WTC11 (cell line): ENCODE measurements at regions not wholly inside any gene's neighbourhood (a gene's known extent, or its start where the extent isn't known, plus 50 kb on each side); places are given as distances from the start of the nearest gene placed in this dataset.

Source experiments
- ATAC-seq: fragments of 200-7000 bp; cut with Tn5 transposase; 2 replicates; pipeline ENCODE4 v1.10.0; 2021; ENCODE audit warnings: mild to moderate bottlenecking, moderate library complexity
- CTCF ChIA-PET: fragments of 300-600 bp; sonication (Branson Sonifier 250); formaldehyde crosslinking; loops from one replicate; lab custom pipeline; 2021; ENCODE audit warnings: antibody characterized with exemption; lab: Charles Lee
- POLR2A ChIA-PET: fragments of 350-600 bp; sonication (Branson Sonifier 250); formaldehyde crosslinking; loops from one replicate; lab custom pipeline; 2021; ENCODE audit warnings: antibody characterized with exemption; lab: Charles Lee
- DNase-seq: peaks from one replicate; pipeline ENCODE4 v3.0.0; 2021; ENCODE audit warnings: low spot score
- H3K27ac Mint-ChIP-seq: 2 replicates; pipeline ENCODE4 v1.8.0; 2021; ENCODE audit warnings: mixed read lengths
- H3K27me3 Mint-ChIP-seq: 2 replicates; pipeline ENCODE4 v1.8.0; 2021; ENCODE audit warnings: low read depth, mild to moderate bottlenecking, moderate library complexity, mixed read lengths
- H3K36me3 Mint-ChIP-seq: 2 replicates; pipeline ENCODE4 v1.8.0; 2021; ENCODE audit warnings: mixed read lengths
- H3K4me1 Mint-ChIP-seq: 2 replicates; pipeline ENCODE4 v1.8.0; 2022; ENCODE audit warnings: mixed read lengths
- H3K4me3 Mint-ChIP-seq: 2 replicates; pipeline ENCODE4 v1.8.0; 2021; ENCODE audit warnings: mild to moderate bottlenecking, moderate library complexity, mixed read lengths
- H3K9me3 Mint-ChIP-seq: 2 replicates; pipeline ENCODE4 v1.8.0; 2021; ENCODE audit warnings: mixed read lengths
- CBFB ChIP-seq: sonication (generic); formaldehyde crosslinking; IDR thresholded peaks from 2 replicates; pipeline ENCODE4 v1.8.1; 2022; ENCODE audit warnings: mild to moderate bottlenecking, low read depth, missing genetic modification reagents
- CREB1 ChIP-seq: sonication (generic); formaldehyde crosslinking; IDR thresholded peaks from 2 replicates; pipeline ENCODE4 v1.8.0; 2023; ENCODE audit warnings: mild to moderate bottlenecking, missing genetic modification reagents
- E2F4 ChIP-seq: sonication (generic); formaldehyde crosslinking; IDR thresholded peaks from 2 replicates; pipeline ENCODE4 v1.8.1; 2022; ENCODE audit warnings: low read depth, mild to moderate bottlenecking, moderate library complexity, missing genetic modification reagents, borderline replicate concordance
- FOXP1 ChIP-seq: sonication (generic); formaldehyde crosslinking; IDR thresholded peaks from 2 replicates; pipeline ENCODE4 v1.8.0; 2022; ENCODE audit warnings: missing genetic modification reagents, mild to moderate bottlenecking, moderate library complexity, borderline replicate concordance
- IRF2 ChIP-seq: sonication (generic); formaldehyde crosslinking; IDR thresholded peaks from 2 replicates; pipeline ENCODE4 v1.8.0; 2022; ENCODE audit warnings: low read depth, missing genetic modification reagents, borderline replicate concordance
- NFATC4 ChIP-seq: fragments of 250-450 bp; sonication (Bioruptor Pico); IDR thresholded peaks from 2 replicates; pipeline ENCODE4 v1.9.0; 2021; ENCODE audit warnings: mild to moderate bottlenecking
- OVOL2 ChIP-seq: fragments of 250-450 bp; sonication (Bioruptor Pico); IDR thresholded peaks from 2 replicates; pipeline ENCODE4 v1.9.0; 2021; ENCODE audit warnings: mild to moderate bottlenecking, borderline replicate concordance
- PREB ChIP-seq: sonication (generic); formaldehyde crosslinking; IDR thresholded peaks from 2 replicates; pipeline ENCODE4 v1.8.1; 2022; ENCODE audit warnings: mild to moderate bottlenecking, missing genetic modification reagents, moderate library complexity, borderline replicate concordance
- ZBTB21 ChIP-seq: sonication (generic); formaldehyde crosslinking; IDR thresholded peaks from 2 replicates; pipeline ENCODE4 v1.8.1; 2023; ENCODE audit warnings: mild to moderate bottlenecking, missing genetic modification reagents, borderline replicate concordance
- ZNF121 ChIP-seq: sonication (generic); formaldehyde crosslinking; IDR thresholded peaks from 2 replicates; pipeline ENCODE4 v1.8.0; 2023; ENCODE audit warnings: missing genetic modification reagents
- ZNF232 ChIP-seq: sonication (generic); formaldehyde crosslinking; IDR thresholded peaks from 2 replicates; pipeline ENCODE4 v1.8.0; 2022; ENCODE audit warnings: mild to moderate bottlenecking, missing genetic modification reagents
- ZNF396 ChIP-seq: fragments of 250-450 bp; sonication (Bioruptor Pico); IDR thresholded peaks from 2 replicates; pipeline ENCODE4 v1.8.0; 2021; ENCODE audit warnings: mild to moderate bottlenecking, moderate library complexity, borderline replicate concordance
- ZNF416 ChIP-seq: fragments of 250-450 bp; sonication (Bioruptor Pico); IDR thresholded peaks from 2 replicates; pipeline ENCODE4 v1.9.0; 2021; ENCODE audit warnings: mild to moderate bottlenecking, inconsistent platforms
- ZSCAN18 ChIP-seq: fragments of 250-450 bp; sonication (Bioruptor Pico); IDR thresholded peaks from 2 replicates; pipeline ENCODE4 v2.1.2; 2022; ENCODE audit warnings: mild to moderate bottlenecking, moderate library complexity
- TF ChIP-seq, protein P1 (sequence below): fragments of 250-450 bp; sonication (Bioruptor Pico); IDR thresholded peaks from 2 replicates; pipeline ENCODE4 v1.9.0; 2021; ENCODE audit warnings: mild to moderate bottlenecking
- TF ChIP-seq, protein P2 (sequence below): fragments of 250-450 bp; sonication (Bioruptor Pico); IDR thresholded peaks from 2 replicates; pipeline ENCODE4 v1.9.0; 2021; ENCODE audit warnings: mild to moderate bottlenecking
- TF ChIP-seq, protein P3 (sequence below): sonication (generic); formaldehyde crosslinking; IDR thresholded peaks from 2 replicates; pipeline ENCODE4 v1.8.1; 2022; ENCODE audit warnings: missing genetic modification reagents, borderline replicate concordance
- TF ChIP-seq, protein P4 (sequence below): sonication (generic); formaldehyde crosslinking; conservative IDR thresholded peaks from 2 replicates; pipeline ENCODE4 v1.8.1; 2022; ENCODE audit warnings: mild to moderate bottlenecking, missing genetic modification reagents
- TF ChIP-seq, protein P5 (sequence below): sonication (generic); formaldehyde crosslinking; IDR thresholded peaks from 2 replicates; pipeline ENCODE4 v1.8.0; 2022; ENCODE audit warnings: missing genetic modification reagents

- TF ChIP-seq, protein P1, sequence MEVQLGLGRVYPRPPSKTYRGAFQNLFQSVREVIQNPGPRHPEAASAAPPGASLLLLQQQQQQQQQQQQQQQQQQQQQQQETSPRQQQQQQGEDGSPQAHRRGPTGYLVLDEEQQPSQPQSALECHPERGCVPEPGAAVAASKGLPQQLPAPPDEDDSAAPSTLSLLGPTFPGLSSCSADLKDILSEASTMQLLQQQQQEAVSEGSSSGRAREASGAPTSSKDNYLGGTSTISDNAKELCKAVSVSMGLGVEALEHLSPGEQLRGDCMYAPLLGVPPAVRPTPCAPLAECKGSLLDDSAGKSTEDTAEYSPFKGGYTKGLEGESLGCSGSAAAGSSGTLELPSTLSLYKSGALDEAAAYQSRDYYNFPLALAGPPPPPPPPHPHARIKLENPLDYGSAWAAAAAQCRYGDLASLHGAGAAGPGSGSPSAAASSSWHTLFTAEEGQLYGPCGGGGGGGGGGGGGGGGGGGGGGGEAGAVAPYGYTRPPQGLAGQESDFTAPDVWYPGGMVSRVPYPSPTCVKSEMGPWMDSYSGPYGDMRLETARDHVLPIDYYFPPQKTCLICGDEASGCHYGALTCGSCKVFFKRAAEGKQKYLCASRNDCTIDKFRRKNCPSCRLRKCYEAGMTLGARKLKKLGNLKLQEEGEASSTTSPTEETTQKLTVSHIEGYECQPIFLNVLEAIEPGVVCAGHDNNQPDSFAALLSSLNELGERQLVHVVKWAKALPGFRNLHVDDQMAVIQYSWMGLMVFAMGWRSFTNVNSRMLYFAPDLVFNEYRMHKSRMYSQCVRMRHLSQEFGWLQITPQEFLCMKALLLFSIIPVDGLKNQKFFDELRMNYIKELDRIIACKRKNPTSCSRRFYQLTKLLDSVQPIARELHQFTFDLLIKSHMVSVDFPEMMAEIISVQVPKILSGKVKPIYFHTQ = no peak
- no peak for TF ChIP-seq NFATC4
- no peak for TF ChIP-seq CBFB (CRISPR knock-in tag)
- no peak for TF ChIP-seq ZNF121 (CRISPR knock-in tag)
These were observed 461.0 kb downstream of the EIPR1 start (continued) for GRCh38 chr2:2916621-2917020.

GRCh38 chr2:2914252-2914651 is 463.4 kb downstream of the EIPR1 start:
- ATAC-seq (no peak), DNase-seq (no peak)
- no peaks in the 10 kb centered on the region for H3K36me3 Mint-ChIP-seq
- no peak overlapping the region for H3K27ac Mint-ChIP-seq
- H3K9me3 Mint-ChIP-seq = peaks cover 11% of the 10 kb centered on the region
- TF ChIP-seq OVOL2 (CRISPR knock-in tag) = no peak
- TF ChIP-seq ZNF416 (CRISPR knock-in tag) = no peak
- no peak for TF ChIP-seq IRF2 (CRISPR knock-in tag)
- POLR2A ChIA-PET = no interaction called here
- H3K4me1 Mint-ChIP-seq = no peaks in the 10 kb centered on the region
- H3K4me3 Mint-ChIP-seq = no peak overlapping the region
- CTCF ChIA-PET = no interaction called here
- H3K27me3 Mint-ChIP-seq = 0 out of 2 replicates have a peak, but pooled peaks cover 2% of the 10 kb centered on the region

- TF ChIP-seq, protein P2, sequence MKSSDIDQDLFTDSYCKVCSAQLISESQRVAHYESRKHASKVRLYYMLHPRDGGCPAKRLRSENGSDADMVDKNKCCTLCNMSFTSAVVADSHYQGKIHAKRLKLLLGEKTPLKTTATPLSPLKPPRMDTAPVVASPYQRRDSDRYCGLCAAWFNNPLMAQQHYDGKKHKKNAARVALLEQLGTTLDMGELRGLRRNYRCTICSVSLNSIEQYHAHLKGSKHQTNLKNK (CRISPR knock-in tag) = no peak
- TF ChIP-seq, protein P3, sequence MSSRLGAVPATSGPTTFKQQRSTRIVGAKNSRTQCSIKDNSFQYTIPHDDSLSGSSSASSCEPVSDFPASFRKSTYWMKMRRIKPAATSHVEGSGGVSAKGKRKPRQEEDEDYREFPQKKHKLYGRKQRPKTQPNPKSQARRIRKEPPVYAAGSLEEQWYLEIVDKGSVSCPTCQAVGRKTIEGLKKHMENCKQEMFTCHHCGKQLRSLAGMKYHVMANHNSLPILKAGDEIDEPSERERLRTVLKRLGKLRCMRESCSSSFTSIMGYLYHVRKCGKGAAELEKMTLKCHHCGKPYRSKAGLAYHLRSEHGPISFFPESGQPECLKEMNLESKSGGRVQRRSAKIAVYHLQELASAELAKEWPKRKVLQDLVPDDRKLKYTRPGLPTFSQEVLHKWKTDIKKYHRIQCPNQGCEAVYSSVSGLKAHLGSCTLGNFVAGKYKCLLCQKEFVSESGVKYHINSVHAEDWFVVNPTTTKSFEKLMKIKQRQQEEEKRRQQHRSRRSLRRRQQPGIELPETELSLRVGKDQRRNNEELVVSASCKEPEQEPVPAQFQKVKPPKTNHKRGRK (CRISPR knock-in tag) = no peak
- TF ChIP-seq, protein P4, sequence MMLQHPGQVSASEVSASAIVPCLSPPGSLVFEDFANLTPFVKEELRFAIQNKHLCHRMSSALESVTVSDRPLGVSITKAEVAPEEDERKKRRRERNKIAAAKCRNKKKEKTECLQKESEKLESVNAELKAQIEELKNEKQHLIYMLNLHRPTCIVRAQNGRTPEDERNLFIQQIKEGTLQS (CRISPR knock-in tag) = no peak
- TF ChIP-seq CREB1 (CRISPR knock-in tag) (no peak), FOXP1 (CRISPR knock-in tag) (no peak), E2F4 (CRISPR knock-in tag) (no peak), ZNF232 (CRISPR knock-in tag) (no peak), ZNF396 (no peak), PREB (CRISPR knock-in tag) (no peak), ZSCAN18 (no peak), ZBTB21 (CRISPR knock-in tag) (no peak)
- TF ChIP-seq, protein P5, sequence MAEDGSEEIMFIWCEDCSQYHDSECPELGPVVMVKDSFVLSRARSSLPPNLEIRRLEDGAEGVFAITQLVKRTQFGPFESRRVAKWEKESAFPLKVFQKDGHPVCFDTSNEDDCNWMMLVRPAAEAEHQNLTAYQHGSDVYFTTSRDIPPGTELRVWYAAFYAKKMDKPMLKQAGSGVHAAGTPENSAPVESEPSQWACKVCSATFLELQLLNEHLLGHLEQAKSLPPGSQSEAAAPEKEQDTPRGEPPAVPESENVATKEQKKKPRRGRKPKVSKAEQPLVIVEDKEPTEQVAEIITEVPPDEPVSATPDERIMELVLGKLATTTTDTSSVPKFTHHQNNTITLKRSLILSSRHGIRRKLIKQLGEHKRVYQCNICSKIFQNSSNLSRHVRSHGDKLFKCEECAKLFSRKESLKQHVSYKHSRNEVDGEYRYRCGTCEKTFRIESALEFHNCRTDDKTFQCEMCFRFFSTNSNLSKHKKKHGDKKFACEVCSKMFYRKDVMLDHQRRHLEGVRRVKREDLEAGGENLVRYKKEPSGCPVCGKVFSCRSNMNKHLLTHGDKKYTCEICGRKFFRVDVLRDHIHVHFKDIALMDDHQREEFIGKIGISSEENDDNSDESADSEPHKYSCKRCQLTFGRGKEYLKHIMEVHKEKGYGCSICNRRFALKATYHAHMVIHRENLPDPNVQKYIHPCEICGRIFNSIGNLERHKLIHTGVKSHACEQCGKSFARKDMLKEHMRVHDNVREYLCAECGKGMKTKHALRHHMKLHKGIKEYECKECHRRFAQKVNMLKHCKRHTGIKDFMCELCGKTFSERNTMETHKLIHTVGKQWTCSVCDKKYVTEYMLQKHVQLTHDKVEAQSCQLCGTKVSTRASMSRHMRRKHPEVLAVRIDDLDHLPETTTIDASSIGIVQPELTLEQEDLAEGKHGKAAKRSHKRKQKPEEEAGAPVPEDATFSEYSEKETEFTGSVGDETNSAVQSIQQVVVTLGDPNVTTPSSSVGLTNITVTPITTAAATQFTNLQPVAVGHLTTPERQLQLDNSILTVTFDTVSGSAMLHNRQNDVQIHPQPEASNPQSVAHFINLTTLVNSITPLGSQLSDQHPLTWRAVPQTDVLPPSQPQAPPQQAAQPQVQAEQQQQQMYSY = no peak
- Mint-ChIP-seq H3K4me3 (no peak overlapping the region), H3K36me3 (no peaks in the 10 kb centered on the region), H3K27me3 (0 out of 2 replicates have a peak, but pooled peaks cover 2% of the 10 kb centered on the region), H3K4me1 (no peaks in the 10 kb centered on the region), H3K27ac (no peak overlapping the region), H3K9me3 (peaks cover 11% of the 10 kb centered on the region)
- POLR2A ChIA-PET = no interaction called here
- CTCF ChIA-PET = no interaction called here
- no peak for ATAC-seq
- DNase-seq = no peak
These were observed 464.0 kb downstream of the EIPR1 start for GRCh38 chr2:2913601-2914120.
